Breast epithelium (tissue), 3 donors: ENCODE measurements at regions not wholly inside any gene's neighbourhood (a gene's known extent, or its start where the extent isn't known, plus 50 kb on each side); places are given as distances from the start of the nearest gene placed in this dataset.

ENCODE experiments used
- CTCF ChIP-seq, 3 donors: fragments of 450-650 bp; IDR thresholded peaks; one replicate each; pipeline ENCODE4 v1.5.1; 2016 to 2017; ENCODE audit warnings: antibody characterized with exemption in 3 of 3, mild to moderate bottlenecking in 3 of 3, moderate library complexity in 3 of 3
- POLR2AphosphoS5 ChIP-seq, 3 donors: sonication (generic); formaldehyde crosslinking; IDR thresholded peaks; one replicate each; pipeline ENCODE4 v1.6.1; 2017; ENCODE audit warnings: antibody characterized with exemption in 3 of 3

GRCh38 chr17:53088481-53088880, 734.2 kb upstream of the KIF2B start:
- TF ChIP-seq CTCF (IDR thresholded peaks at IDR 0.05) (no peak), POLR2AphosphoS5 (IDR thresholded peaks at IDR 0.05) (no peak)
